OCI-LY1 (cell line): ENCODE measurements at regions not wholly inside any gene's neighbourhood (a gene's known extent, or its start where the extent isn't known, plus 50 kb on each side); places are given as distances from the start of the nearest gene placed in this dataset.

Experiments used
- EZH2 ChIP-seq: fragments of 200-600 bp; sonication (generic), shearing (Covaris generic); IDR thresholded peaks from 2 replicates; pipeline ENCODE4 v1.8.0; 2017; ENCODE audit warnings: borderline replicate concordance, mixed run types, mild to moderate bottlenecking, antibody characterized with exemption, low read length, moderate library complexity, mixed read lengths
- TF ChIP-seq, protein P1 (sequence below): fragments of 200-600 bp; sonication (generic), shearing (Covaris generic); IDR thresholded peaks from 2 replicates; pipeline ENCODE4 v1.5.1; 2017; ENCODE audit warnings: mild to moderate bottlenecking, antibody characterized with exemption, low read length, moderate library complexity, mixed read lengths

DNA sequence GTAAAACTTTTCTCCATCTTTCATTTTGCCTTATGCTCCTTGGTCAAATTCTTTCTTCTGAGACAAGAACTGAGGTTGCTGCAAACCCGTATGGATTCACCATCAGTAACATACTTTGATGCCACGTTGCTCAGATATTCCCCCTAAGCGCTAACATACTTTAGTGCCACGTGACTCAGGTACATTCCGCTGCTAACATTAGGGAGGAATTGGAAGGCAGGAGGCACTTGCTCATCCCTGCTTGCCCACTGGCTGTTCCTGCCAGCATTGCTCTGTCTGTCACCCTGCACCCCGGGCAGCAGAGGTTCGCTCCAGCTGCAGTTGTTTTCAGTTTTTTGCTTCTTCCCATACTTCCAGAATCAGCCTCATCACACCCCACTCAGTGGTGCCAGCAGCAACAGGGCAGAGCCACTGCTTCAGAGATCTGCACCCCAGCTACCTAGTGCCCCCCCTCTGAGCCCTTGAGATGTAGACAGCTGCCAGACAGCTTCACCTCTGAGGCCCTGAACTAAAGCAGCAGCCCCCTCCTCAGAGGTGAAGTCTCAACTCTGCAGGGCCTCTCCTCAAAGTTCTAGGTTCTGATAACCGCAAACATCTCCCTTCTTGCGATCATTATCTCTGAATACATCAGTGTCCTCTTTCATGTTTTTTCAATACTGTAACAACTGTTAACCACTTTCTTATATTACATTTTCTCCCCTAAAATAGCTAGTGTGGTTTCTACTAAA, 228.0 kb upstream of the KIF2A start:
- TF ChIP-seq EZH2: no peak
- TF ChIP-seq, protein P1, sequence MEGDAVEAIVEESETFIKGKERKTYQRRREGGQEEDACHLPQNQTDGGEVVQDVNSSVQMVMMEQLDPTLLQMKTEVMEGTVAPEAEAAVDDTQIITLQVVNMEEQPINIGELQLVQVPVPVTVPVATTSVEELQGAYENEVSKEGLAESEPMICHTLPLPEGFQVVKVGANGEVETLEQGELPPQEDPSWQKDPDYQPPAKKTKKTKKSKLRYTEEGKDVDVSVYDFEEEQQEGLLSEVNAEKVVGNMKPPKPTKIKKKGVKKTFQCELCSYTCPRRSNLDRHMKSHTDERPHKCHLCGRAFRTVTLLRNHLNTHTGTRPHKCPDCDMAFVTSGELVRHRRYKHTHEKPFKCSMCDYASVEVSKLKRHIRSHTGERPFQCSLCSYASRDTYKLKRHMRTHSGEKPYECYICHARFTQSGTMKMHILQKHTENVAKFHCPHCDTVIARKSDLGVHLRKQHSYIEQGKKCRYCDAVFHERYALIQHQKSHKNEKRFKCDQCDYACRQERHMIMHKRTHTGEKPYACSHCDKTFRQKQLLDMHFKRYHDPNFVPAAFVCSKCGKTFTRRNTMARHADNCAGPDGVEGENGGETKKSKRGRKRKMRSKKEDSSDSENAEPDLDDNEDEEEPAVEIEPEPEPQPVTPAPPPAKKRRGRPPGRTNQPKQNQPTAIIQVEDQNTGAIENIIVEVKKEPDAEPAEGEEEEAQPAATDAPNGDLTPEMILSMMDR: no peak
